HUES6 (cell line): ENCODE measurements at regions not wholly inside any gene's neighbourhood (a gene's known extent, or its start where the extent isn't known, plus 50 kb on each side); places are given as distances from the start of the nearest gene placed in this dataset.

Source experiments
- H3K27ac ChIP-seq: 2 replicates; pipeline ENCODE4 v1.7.0; 2013; ENCODE audit warnings: low read depth, mild to moderate bottlenecking, low read length, inconsistent platforms
- H3K27me3 ChIP-seq: 2 replicates; pipeline ENCODE4 v1.6.1; 2013; ENCODE audit warnings: low read length; ENCODE audit not compliant: control insufficient read depth, insufficient read depth
- H3K36me3 ChIP-seq: 2 replicates; pipeline ENCODE4 v1.6.1; 2013; ENCODE audit warnings: low read length; ENCODE audit not compliant: control insufficient read depth, insufficient read depth
- H3K4me1 ChIP-seq: 2 replicates; pipeline ENCODE4 v1.6.1; 2013; ENCODE audit warnings: low read length; ENCODE audit not compliant: control insufficient read depth, insufficient read depth
- H3K4me3 ChIP-seq: 2 replicates; pipeline ENCODE4 v1.5.1; 2013; ENCODE audit warnings: low read depth, low read length
- H3K9ac ChIP-seq: one replicate; pipeline ENCODE4 v1.6.1; 2013; ENCODE audit warnings: mild to moderate bottlenecking, low read length
- H3K9me3 ChIP-seq: 2 replicates; pipeline ENCODE4 v1.6.1; 2013; ENCODE audit warnings: low read depth, low read length; ENCODE audit not compliant: control insufficient read depth, insufficient read depth

GRCh38 chr5:30891660-30892059 is 301.8 kb upstream of the CDH6 start:
- Histone ChIP-seq H3K27me3 (no peaks in the 10 kb centered on the region), H3K9ac (no peak overlapping the region)

GRCh38 chr5:30890377-30890776 is 303.1 kb upstream of the CDH6 start:
- H3K27me3 ChIP-seq = no peaks in the 10 kb centered on the region
- no peaks in the 10 kb centered on the region for H3K36me3 ChIP-seq
- H3K27ac ChIP-seq = no peak overlapping the region
- H3K4me3 ChIP-seq = no peak overlapping the region
- H3K4me1 ChIP-seq = no peaks in the 10 kb centered on the region
- no peaks in the 10 kb centered on the region for H3K9me3 ChIP-seq
- no peak overlapping the region for H3K9ac ChIP-seq

More at GRCh38 chr5:30891660-30892059, 301.8 kb upstream of the CDH6 start:
- H3K9me3 ChIP-seq = no peaks in the 10 kb centered on the region
- no peaks in the 10 kb centered on the region for H3K36me3 ChIP-seq
- H3K27ac ChIP-seq = no peak overlapping the region
- H3K4me1 ChIP-seq = no peaks in the 10 kb centered on the region
- H3K4me3 ChIP-seq = no peak overlapping the region

DNA sequence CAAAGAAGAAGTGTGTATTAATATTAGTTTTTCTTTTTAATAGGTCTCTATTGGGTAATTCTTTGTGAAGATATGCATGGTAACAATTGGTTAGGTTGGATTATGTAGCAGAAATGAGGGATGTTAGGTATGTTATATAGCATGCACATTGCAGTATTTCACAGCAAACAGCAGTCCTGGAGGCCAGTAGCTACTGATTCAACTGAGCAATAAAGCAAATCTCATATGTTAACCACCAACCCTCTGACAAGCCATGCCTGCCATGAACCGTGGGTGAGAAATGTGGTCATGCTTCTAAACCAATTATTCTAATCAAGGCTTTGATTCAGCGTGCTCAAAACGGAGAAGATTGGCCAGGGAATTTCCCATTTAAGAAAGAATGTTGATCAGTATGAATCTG is 313.0 kb upstream of the CDH6 start:
- Histone ChIP-seq H3K27ac (no peak overlapping the region), H3K4me3 (no peak overlapping the region), H3K9me3 (peaks cover 4% of the 10 kb centered on the region; the same call in 1 of the 2 replicates), H3K4me1 (no peaks in the 10 kb centered on the region), H3K27me3 (no peaks in the 10 kb centered on the region), H3K36me3 (no peaks in the 10 kb centered on the region), H3K9ac (no peak overlapping the region)

DNA sequence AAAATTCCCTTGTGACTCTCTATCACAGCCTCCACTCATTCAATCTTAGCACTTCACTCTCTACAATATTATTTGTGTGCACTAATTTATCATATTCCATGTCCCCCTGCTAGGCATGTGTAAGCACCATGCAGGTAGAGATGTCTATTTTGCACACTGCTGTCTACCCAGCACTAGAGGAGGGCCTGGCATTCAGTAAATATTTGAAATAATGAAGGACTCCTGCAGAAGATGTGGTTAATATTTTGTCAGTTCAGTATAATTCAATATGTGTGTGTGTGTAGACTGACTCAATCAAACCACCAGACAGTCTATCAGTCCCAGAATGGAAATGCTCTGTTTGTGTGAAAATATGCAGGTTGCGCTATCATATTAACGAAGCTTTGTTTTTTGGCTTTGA is 313.6 kb upstream of the CDH6 start:
- Histone ChIP-seq H3K9me3 (peaks cover 4% of the 10 kb centered on the region; the same call in 1 of the 2 replicates), H3K27ac (no peak overlapping the region), H3K4me3 (no peak overlapping the region), H3K36me3 (no peaks in the 10 kb centered on the region), H3K27me3 (no peaks in the 10 kb centered on the region), H3K9ac (no peak overlapping the region), H3K4me1 (no peaks in the 10 kb centered on the region)

DNA sequence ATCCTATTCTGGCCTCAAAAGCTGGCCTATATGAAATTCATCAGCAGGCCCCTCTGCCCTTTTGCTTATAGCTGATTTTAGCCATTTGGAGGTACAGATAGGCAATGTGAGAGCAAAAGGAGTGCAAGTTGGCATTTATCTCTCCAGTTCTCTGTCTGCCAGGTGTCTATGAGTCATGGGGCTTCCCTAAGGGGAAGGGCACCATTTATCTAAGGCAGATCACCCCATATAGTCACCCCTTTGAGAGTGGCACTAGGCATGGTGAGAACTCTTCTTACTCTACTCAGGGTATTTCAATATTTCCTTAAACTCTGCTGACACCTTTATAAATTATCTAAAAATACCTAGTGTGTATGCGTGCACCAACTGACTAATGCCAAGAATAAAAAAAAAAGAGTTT is 314.7 kb upstream of the CDH6 start:
- Histone ChIP-seq H3K9ac (no peak overlapping the region), H3K27me3 (no peaks in the 10 kb centered on the region), H3K27ac (no peak overlapping the region), H3K9me3 (no peaks in the 10 kb centered on the region), H3K4me3 (no peak overlapping the region), H3K4me1 (no peaks in the 10 kb centered on the region), H3K36me3 (no peaks in the 10 kb centered on the region)

DNA sequence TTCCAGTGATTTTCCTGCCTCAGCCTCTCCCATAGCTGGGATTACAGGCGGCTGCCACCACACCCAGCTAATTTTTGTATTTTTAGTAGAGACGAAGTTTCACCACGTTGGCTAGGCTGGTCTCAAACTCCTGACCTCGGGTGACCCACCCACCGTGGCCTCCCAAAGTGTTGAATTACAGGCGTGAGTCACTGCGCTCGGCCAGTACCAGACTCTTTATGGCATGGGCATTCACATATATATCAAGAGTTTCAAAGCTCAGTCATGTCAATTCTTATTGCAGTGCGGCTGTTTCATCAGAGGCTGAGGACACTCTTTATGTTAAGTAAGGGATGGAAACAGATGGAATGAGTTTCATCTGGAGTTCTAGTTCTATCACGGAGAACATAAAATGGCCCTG is 315.2 kb upstream of the CDH6 start:
- no peaks in the 10 kb centered on the region for H3K36me3 ChIP-seq
- no peak overlapping the region for H3K4me3 ChIP-seq
- no peaks in the 10 kb centered on the region for H3K4me1 ChIP-seq
- no peak overlapping the region for H3K9ac ChIP-seq
- no peak overlapping the region for H3K27ac ChIP-seq
- H3K9me3 ChIP-seq = no peaks in the 10 kb centered on the region
- no peaks in the 10 kb centered on the region for H3K27me3 ChIP-seq

DNA sequence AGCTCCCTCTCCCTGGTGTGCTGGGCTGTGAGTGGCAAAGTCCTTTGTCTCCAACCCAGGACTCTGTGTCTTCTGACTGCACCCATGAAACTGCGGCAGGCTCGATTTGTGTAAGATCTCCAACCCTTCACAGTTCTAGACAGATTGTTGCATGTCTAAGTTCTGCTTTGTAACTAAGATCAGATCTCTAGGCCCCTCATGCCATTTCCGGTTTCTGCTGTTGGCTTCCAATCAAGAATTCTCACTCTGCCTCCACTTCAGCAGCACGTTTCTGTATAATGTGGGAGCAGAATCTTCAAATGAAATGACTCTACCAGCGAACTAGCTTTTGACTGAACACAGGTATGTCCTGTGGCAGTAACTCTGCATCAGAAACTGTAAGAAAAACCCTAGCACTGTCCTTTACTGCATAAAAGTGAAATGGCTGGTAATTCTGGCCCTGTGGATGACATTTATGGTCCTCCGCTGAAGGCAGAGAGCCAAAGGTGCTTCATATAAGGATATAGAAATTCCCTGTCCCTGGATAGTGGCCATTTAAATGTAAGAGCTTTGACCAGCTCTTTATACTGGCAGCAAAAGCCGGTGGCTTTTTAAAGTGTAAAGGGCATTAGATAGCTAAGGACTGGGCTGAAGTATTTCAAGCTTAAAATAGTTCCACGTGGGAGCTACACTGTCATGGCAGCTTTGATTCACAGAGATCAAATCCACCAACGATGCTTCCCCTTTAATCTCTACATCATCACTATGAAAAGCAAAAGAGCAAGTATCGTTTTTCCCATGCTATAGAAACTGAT is 319.0 kb upstream of the CDH6 start:
- H3K9ac ChIP-seq = no peak overlapping the region
- H3K27me3 ChIP-seq = no peaks in the 10 kb centered on the region
- H3K36me3 ChIP-seq = no peaks in the 10 kb centered on the region
- H3K27ac ChIP-seq = no peak overlapping the region
- H3K9me3 ChIP-seq = no peaks in the 10 kb centered on the region
- H3K4me3 ChIP-seq = no peak overlapping the region
- no peaks in the 10 kb centered on the region for H3K4me1 ChIP-seq

DNA sequence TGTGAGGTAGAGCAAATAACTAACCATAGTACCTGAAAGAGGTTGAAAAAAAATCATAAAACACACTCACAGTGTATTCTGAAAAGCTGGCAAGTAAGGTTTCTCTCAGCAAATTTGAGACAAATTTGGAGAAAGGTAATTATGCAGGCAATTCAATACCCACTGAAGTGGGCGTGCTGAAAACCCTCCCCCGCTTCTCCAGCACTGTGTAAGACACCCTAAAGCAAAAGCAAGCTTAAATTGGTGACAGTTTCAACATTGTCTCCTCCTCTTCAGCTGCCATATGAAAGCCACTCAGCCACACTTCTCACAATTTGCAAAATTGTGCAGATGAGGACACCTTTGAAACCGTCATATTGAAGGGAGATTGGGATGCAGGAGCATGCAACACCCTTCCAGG is 322.3 kb upstream of the CDH6 start:
- no peak overlapping the region for H3K27ac ChIP-seq
- H3K4me1 ChIP-seq = peaks cover 7% of the 10 kb centered on the region; the same call in 1 of the 2 replicates
- H3K4me3 ChIP-seq = no peak overlapping the region
- no peak overlapping the region for H3K9ac ChIP-seq
- no peaks in the 10 kb centered on the region for H3K27me3 ChIP-seq
- no peaks in the 10 kb centered on the region for H3K36me3 ChIP-seq
- no peaks in the 10 kb centered on the region for H3K9me3 ChIP-seq

DNA sequence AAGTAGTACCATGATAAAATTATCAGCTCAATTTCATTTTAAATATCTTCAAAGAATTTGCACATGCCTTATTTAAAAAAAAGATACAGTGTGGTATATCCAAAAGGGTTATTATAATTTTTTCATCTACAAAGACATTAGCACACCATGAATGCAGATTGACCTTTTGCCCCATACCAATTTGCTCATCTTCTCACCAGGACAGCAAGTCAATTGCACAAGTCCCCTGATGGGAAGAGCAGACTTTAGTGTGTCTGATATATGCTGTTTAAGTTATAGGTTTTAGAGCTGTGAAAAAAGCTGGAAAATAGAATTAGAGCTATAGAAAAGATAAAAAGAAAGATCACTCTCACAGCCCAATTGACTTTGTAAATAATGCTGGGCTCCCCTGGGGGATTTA is 325.8 kb upstream of the CDH6 start:
- Histone ChIP-seq H3K4me3 (no peak overlapping the region), H3K9me3 (no peaks in the 10 kb centered on the region), H3K27me3 (no peaks in the 10 kb centered on the region), H3K36me3 (no peaks in the 10 kb centered on the region), H3K27ac (no peak overlapping the region), H3K9ac (no peak overlapping the region), H3K4me1 (peaks cover 7% of the 10 kb centered on the region; the same call in 1 of the 2 replicates)

GRCh38 chr5:30866142-30866541 is 327.3 kb upstream of the CDH6 start:
- no peak overlapping the region for H3K4me3 ChIP-seq
- no peaks in the 10 kb centered on the region for H3K9me3 ChIP-seq
- H3K9ac ChIP-seq = no peak overlapping the region
- H3K27me3 ChIP-seq = no peaks in the 10 kb centered on the region
- H3K36me3 ChIP-seq = no peaks in the 10 kb centered on the region
- peaks cover 7% of the 10 kb centered on the region; the same call in 1 of the 2 replicates for H3K4me1 ChIP-seq
- no peak overlapping the region for H3K27ac ChIP-seq

- no peak overlapping the region for H3K27ac ChIP-seq
- H3K4me1 ChIP-seq = no peaks in the 10 kb centered on the region
- no peaks in the 10 kb centered on the region for H3K27me3 ChIP-seq
- no peaks in the 10 kb centered on the region for H3K36me3 ChIP-seq
- no peak overlapping the region for H3K4me3 ChIP-seq
- no peaks in the 10 kb centered on the region for H3K9me3 ChIP-seq
- H3K9ac ChIP-seq = no peak overlapping the region
These were observed 337.2 kb upstream of the CDH6 start for GRCh38 chr5:30856242-30856641.
